ENCODE measurements at regions not wholly inside any gene's neighbourhood (a gene's known extent, or its start where the extent isn't known, plus 50 kb on each side); places are given as distances from the start of the nearest gene placed in this dataset.

DNA sequence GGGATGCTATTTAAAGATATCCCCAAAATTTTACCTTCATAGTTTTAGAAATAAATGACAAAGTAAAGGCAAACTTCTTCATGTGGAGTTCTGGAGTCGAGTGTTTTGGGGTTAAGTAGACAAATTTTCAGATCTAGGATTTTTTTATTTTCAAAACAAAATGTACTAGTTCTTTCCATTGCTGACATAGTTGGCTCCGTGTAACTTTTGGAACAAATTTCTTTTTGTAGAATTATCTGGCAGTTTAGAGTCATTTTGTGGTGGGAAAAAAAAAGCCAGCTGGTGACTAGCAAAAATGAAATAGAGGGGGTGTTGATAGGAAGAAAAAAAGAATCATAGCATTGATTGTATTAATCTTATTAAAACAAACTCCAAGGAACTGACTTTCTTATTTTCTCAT, 131.6 kb upstream of the TCF21 start:
- TF ChIP-seq, protein P1, sequence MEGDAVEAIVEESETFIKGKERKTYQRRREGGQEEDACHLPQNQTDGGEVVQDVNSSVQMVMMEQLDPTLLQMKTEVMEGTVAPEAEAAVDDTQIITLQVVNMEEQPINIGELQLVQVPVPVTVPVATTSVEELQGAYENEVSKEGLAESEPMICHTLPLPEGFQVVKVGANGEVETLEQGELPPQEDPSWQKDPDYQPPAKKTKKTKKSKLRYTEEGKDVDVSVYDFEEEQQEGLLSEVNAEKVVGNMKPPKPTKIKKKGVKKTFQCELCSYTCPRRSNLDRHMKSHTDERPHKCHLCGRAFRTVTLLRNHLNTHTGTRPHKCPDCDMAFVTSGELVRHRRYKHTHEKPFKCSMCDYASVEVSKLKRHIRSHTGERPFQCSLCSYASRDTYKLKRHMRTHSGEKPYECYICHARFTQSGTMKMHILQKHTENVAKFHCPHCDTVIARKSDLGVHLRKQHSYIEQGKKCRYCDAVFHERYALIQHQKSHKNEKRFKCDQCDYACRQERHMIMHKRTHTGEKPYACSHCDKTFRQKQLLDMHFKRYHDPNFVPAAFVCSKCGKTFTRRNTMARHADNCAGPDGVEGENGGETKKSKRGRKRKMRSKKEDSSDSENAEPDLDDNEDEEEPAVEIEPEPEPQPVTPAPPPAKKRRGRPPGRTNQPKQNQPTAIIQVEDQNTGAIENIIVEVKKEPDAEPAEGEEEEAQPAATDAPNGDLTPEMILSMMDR (IDR thresholded peaks at IDR 0.05; ENCODE audit: low read depth, low read length, missing input control), result no peak
- TF ChIP-seq, protein P2, sequence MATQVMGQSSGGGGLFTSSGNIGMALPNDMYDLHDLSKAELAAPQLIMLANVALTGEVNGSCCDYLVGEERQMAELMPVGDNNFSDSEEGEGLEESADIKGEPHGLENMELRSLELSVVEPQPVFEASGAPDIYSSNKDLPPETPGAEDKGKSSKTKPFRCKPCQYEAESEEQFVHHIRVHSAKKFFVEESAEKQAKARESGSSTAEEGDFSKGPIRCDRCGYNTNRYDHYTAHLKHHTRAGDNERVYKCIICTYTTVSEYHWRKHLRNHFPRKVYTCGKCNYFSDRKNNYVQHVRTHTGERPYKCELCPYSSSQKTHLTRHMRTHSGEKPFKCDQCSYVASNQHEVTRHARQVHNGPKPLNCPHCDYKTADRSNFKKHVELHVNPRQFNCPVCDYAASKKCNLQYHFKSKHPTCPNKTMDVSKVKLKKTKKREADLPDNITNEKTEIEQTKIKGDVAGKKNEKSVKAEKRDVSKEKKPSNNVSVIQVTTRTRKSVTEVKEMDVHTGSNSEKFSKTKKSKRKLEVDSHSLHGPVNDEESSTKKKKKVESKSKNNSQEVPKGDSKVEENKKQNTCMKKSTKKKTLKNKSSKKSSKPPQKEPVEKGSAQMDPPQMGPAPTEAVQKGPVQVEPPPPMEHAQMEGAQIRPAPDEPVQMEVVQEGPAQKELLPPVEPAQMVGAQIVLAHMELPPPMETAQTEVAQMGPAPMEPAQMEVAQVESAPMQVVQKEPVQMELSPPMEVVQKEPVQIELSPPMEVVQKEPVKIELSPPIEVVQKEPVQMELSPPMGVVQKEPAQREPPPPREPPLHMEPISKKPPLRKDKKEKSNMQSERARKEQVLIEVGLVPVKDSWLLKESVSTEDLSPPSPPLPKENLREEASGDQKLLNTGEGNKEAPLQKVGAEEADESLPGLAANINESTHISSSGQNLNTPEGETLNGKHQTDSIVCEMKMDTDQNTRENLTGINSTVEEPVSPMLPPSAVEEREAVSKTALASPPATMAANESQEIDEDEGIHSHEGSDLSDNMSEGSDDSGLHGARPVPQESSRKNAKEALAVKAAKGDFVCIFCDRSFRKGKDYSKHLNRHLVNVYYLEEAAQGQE (IDR thresholded peaks at IDR 0.05), result no peak
- TF ChIP-seq TAF1 (conservative IDR thresholded peaks at IDR 0.05) (no peak), GABPA (IDR thresholded peaks at IDR 0.05 in 1 of 2, conservative IDR thresholded peaks at IDR 0.05 in 1 of 2) (no peak), SP1 (IDR thresholded peaks at IDR 0.05) (no peak), NR2F2 (IDR thresholded peaks at IDR 0.05) (no peak), JUND (IDR thresholded peaks at IDR 0.05) (no peak), RXRA (IDR thresholded peaks at IDR 0.05) (no peak)
- TF ChIP-seq, protein P3, sequence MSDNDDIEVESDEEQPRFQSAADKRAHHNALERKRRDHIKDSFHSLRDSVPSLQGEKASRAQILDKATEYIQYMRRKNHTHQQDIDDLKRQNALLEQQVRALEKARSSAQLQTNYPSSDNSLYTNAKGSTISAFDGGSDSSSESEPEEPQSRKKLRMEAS (IDR thresholded peaks at IDR 0.05), result no peak
